GM21381 (cell line): ENCODE measurements at regions not wholly inside any gene's neighbourhood (a gene's known extent, or its start where the extent isn't known, plus 50 kb on each side); places are given as distances from the start of the nearest gene placed in this dataset.

Experiments
- ATAC-seq: cut with Tn5 transposase; IDR thresholded peaks from one replicate; pipeline ENCODE4 v1.9.1; 2021; ENCODE audit warnings: mild to moderate bottlenecking, moderate library complexity; ENCODE audit not compliant: unreplicated experiment

DNA sequence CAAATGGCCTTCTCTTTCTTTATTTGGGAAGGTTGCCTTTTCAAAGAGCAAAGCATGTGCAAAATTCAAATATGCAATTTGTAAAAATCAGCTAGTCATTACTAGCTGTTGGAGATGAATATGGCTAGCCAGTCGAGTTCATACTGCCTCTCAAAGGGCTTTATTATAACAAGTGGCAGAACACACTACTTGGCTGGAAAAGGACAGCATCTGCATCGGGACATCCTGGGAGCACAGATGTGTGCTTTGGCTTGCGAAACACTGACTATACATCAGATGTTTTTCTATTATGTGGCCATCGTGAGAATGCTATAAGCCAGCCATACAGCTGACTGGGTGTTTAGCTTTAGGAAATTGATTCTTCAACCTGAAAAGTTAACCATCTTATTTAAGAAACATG is 424.2 kb downstream of the KCTD12 start:
- no peak for ATAC-seq

- no peak for ATAC-seq
Observed at GRCh38 chr13:76461484-76461883, 424.7 kb downstream of the KCTD12 start.

DNA sequence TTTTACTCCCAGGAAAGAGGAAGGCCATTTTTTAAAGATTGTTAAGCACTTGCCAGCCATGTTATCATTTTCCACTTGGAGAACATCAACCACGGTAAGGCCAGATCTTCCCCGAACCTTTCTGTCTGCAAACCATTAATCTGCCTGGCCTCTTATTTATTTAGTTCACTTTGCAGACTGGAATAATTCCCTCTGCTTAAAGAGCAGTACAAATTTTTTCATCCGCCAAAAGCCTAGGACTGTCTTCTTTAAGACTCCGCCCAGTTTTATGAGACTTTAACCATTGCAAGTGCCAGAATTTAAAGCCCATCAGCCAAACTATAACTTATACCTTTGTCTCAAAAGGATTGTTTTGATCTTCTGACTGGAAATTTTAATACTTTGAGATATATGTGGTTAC is 426.3 kb downstream of the KCTD12 start:
- no peak for ATAC-seq

- no peak for ATAC-seq
Observed at GRCh38 chr13:76455960-76456359, 430.2 kb downstream of the KCTD12 start.

GRCh38 chr13:76454991-76455390 is 431.2 kb downstream of the KCTD12 start:
- ATAC-seq, result no peak

- no peak for ATAC-seq
Observed at GRCh38 chr13:76449716-76450115, 436.5 kb downstream of the KCTD12 start.

DNA sequence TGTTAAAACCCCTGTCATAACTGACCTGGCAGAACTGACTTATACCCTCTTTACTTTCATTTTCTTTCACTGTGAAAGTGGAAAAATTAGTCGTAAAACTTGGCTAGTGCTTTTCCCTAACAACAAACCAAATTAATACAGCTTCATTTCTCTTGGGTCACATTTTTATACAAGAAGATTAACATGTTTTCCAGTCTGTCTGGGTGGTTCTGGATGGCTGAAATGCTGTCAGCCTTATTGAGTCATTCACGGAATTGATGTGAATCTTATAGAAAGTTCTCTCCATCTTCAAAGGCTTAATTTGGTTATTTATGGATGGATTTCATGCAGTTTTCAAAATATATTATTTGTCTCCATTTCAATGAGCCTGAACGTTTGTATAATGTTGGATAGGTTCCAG is 440.0 kb downstream of the KCTD12 start:
- no peak for ATAC-seq

DNA sequence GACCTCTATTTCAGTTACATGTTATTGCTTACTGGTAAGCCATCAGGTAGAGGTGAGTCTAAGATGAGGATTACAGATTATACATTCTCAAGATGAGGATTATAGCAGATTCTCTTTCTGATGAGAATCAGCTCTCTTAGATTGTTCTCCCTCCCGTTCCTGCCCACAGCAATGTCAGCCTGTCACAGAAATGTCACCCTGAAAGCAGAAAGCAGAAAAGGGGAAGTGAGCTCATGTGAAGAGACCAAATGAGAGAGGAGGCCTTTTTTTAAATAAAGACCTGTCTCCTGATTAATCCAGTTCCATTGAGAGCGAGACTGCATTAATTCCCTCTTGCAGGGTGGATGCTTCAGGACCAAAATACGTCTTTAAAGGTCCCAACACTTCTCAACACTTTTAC is 445.6 kb downstream of the KCTD12 start:
- ATAC-seq, result peak; percentile 90

DNA sequence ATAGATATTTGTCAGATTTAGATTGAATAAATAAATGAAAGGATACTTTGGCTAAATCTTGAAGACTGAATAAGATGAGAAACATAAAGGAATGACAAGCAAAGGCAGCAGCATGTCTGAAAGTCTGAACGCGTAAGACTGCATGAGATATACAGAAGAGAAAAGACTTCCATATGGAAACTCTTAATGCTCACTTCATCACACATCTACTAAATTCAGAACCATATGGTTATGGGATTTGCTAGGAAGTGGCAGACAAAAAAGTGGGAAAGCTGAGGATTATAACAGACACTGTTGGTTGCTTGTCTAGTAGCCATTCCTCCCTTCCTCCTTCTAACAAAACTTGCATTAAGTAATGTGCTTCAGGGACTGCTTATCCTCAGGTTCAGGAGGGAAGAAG is 446.7 kb downstream of the KCTD12 start:
- ATAC-seq, result no peak

- ATAC-seq, result no peak
Observed at GRCh38 chr13:76438050-76438449, 448.2 kb downstream of the KCTD12 start.

GRCh38 chr13:76425935-76426334 is 460.3 kb downstream of the KCTD12 start:
- ATAC-seq, result no peak

DNA sequence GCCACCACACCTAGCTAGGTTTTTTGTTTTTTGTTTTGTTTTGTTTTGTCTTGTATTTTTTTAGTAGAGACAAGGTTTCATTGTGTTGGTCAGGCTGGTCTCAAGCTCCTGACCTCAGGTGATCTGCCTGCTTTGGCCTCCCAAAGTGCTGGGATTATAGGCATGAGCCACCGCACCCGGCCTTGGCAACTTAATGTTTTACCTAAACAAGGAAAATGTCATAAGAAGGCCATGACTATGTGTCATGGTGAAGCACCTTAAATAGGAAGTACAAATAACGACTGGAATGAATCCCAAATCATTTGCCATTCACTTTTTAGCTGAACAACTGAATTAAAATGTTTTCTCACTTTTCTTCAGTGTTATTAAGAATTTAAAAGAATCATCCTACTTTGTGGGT is 465.2 kb downstream of the KCTD12 start:
- ATAC-seq, result no peak

DNA sequence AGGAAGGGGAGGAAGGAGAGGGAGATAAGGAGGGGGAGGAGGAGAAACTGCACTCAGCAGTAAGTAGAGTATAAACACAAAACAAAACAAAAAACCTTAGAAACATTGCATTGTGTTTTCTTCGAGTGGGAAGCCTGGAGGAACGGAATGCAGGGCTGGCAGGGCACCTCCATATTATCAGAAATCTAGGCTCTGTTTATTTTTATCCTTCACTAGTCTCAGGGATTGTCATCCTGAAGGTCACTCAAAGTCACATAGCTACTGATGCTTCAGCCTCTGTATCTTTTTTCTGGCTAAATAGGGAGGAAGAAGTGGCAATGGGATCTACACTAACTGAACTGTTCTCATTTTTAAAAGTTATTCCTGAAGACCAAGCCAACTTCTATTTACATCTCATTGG is 467.8 kb downstream of the KCTD12 start:
- ATAC-seq, result no peak

DNA sequence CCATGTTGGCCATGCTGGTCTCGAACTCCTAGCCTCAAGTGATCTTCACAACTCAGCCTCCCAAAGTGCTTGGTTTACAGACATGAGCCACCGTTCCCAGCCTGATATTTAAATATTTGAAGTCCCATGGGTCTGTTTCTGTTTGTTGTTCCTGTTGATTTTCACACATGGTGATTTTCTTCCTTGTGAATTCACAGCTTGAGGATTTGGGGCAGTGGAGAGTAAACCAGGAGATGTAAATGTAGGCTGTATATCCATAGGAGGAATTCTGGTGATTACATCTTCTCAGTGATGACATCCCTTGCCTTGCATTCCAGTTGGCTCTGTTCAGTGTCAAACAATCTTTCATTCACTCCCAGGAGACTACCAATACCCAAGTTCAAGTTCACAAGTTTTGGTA is 471.9 kb downstream of the KCTD12 start:
- no peak for ATAC-seq

GRCh38 chr13:76406243-76406642 is 480.0 kb downstream of the KCTD12 start:
- ATAC-seq, result no peak

GRCh38 chr13:76398425-76398824 is 487.8 kb downstream of the KCTD12 start:
- no peak for ATAC-seq

GRCh38 chr13:76397413-76397812 is 488.8 kb downstream of the KCTD12 start:
- no peak for ATAC-seq

DNA sequence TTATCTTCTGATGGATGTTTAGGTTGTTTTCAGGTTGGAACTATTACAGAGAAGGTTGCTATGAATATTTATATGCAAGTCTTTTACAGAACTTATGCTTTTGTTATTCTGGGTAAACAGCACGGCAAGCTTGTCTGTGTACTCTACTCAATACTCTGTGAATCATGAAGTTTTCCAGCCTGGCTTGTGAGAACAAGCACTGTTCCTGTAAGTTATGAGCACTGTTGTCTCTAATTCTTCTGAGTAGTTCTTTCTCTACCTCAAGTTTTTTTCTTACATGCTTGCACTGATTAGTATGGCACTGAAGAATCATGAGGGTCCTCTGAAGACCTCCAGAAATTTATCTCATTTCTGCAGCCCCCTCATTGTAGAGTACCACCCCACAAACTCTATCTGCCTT is 496.9 kb downstream of the KCTD12 start:
- ATAC-seq, result no peak

GRCh38 chr13:76387566-76387965 is 498.6 kb downstream of the KCTD12 start:
- no peak for ATAC-seq

DNA sequence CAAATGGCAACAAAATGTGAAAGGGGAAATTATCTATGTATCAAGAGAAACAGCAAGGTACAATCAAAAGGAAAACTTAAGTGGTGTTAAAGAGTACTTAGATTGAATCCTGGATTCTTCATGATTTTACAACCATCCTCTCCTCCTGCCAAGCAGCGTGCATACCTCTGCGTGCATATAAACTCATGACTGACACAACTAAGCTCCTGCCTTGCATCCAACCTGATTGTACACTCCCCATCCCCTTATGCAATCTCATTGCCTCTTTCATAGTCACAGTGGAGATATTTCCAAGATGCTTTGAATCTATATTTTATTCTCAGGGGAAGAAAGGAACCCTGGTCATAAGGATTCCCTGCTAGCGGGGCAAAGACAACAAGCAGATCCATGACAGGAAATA is 499.9 kb downstream of the KCTD12 start:
- no peak for ATAC-seq

DNA sequence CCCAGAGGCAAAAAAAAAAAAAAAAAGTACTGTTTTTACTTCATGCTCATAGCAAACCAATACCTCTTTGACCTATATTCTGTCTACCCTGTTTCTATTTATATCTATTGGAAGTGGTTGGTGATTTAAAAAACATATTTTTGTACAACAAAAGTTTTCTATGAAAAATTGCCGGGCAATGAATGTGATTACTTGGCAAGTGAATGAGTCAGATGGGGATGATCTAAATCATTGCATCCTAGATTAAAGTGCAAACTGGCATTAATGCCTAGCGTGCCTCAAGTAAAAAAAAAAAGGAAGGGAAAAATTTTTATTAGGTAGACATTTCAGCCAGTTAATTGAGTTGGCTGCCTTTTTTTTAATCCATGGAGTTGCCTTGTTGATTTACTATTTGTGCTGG is 500.6 kb downstream of the KCTD12 start:
- ATAC-seq, result no peak

GRCh38 chr13:76383676-76384461 is 502.3 kb downstream of the KCTD12 start:
- ATAC-seq, result no peak

DNA sequence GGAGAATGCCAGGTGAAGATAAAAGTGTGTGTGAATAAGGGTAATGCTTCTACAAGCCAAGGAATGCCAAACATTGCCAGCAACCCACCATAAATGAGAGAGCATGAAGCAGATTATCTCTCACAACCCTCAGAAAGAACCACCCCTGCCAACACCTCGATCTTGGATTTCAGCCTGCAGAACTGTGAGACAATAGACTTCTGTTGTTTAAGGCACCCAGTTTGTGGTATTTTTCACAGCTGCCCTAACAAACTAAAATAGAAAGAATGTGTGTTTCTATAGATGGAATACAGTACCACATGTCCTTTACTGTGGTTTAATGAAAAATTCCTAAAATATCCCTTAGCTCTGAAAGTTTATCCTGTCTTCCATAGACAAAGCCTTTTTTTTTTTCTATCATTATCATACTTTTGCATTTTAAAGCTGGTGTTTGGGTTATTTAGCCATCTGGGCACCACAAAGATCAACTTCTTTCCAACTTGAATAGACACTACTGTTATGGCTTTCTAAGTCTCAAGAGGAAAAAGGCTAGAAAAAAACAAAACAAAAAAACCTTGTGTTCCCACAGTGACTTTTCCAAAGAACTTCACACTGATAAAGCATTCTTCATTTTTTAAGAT is 505.6 kb downstream of the KCTD12 start:
- ATAC-seq, result no peak
